HepG2 (cell line): ENCODE measurements at regions not wholly inside any gene's neighbourhood (a gene's known extent, or its start where the extent isn't known, plus 50 kb on each side); places are given as distances from the start of the nearest gene placed in this dataset.

Experiments
- ATAC-seq: fragments of 200-7000 bp; cut with Tn5 transposase; 3 replicates; pipeline ENCODE4 v1.9.1; 2020; ENCODE audit warnings: mild to moderate bottlenecking, moderate library complexity
- BruUV-seq: library from RNA; stranded (reverse); fragments of 400-500 nt; replicated peaks from 2 replicates; lab custom pipeline; 2021; lab: Mats Ljungman, UMichigan
- CTCF ChIA-PET: fragments of 300-600 bp; formaldehyde crosslinking; extraction: SDS; loops from one replicate; lab custom pipeline; 2021; ENCODE audit warnings: low total read pairs, inconsistent platforms, low intra/inter-chr PET ratio; lab: Yijun Ruan, JAX
- POLR2A ChIA-PET: fragments of 350-600 bp; sonication (Branson Sonifier 250); formaldehyde crosslinking; loops from one replicate; lab custom pipeline; 2020; ENCODE audit warnings: antibody characterized with exemption, inconsistent platforms; lab: Yijun Ruan, JAX
- DNase-seq: peaks from one replicate; pipeline ENCODE4 v3.0.0-alpha.2; 2015; ENCODE audit warnings: low spot score
- FAIRE-seq: peaks from 3 replicates; lab custom pipeline; 2011; peaks lifted over from hg19 to GRCh38; lab: Jason Lieb, UNC
- H2AFZ ChIP-seq: one replicate; pipeline ENCODE4 v1.6.1; 2011; ENCODE audit warnings: low read length, inconsistent platforms
- H3K27ac ChIP-seq: fragments of 300-600 bp; 3 replicates; pipeline ENCODE4 v1.8.0; 2011; ENCODE audit warnings: mixed run types, mild to moderate bottlenecking, mixed read lengths, low read length, inconsistent platforms; ENCODE audit not compliant: insufficient read depth; ENCODE audit errors: extremely low read length
- H3K27me3 ChIP-seq, 2 experiments: fragments of 200-600 bp in 1 of 2; 2 replicates in 1 of 2; 3 replicates in 1 of 2; pipeline versions ENCODE4 v1.6.0 to v1.8.0; 2011; ENCODE audit warnings: low read length in 2 of 2, mild to moderate bottlenecking in 2 of 2, moderate library complexity in 2 of 2, inconsistent platforms in 1 of 2; ENCODE audit not compliant: insufficient read depth in 2 of 2, control insufficient read depth in 1 of 2
- H3K36me3 ChIP-seq, 2 experiments: fragments of 200-600 bp in 1 of 2; replicated peaks in 1 of 2; 2 replicates in 1 of 2; 3 replicates in 1 of 2; pipeline versions ENCODE4 v1.5.1 to v1.8.0; 2011; ENCODE audit warnings: low read length in 2 of 2, inconsistent platforms in 1 of 2; ENCODE audit not compliant: insufficient read depth in 2 of 2, control insufficient read depth in 1 of 2
- H3K4me1 ChIP-seq: 2 replicates; pipeline ENCODE4 v1.5.1; 2012; ENCODE audit warnings: low read length, inconsistent platforms; ENCODE audit not compliant: insufficient read depth
- H3K4me2 ChIP-seq: 2 replicates; pipeline ENCODE4 v1.6.0; 2011; ENCODE audit warnings: low read depth, low read length, inconsistent platforms
- H3K4me3 ChIP-seq, 3 experiments: fragments of 200-600 bp in 1 of 3; sonication (generic), shearing (Covaris generic) in 1 of 3; replicated peaks in 1 of 3; 2 replicates each; pipeline ENCODE4 v1.5.1; 2011 to 2016; ENCODE audit warnings: low read length in 3 of 3, inconsistent platforms in 2 of 3, low read depth in 2 of 3, mild to moderate bottlenecking in 2 of 3, control low read depth in 1 of 3, mixed read lengths in 1 of 3; ENCODE audit not compliant: insufficient read depth in 1 of 3
- H3K79me2 ChIP-seq: one replicate; pipeline ENCODE4 v1.6.1; 2011; ENCODE audit warnings: low read length, inconsistent platforms; ENCODE audit not compliant: insufficient read depth
- H3K9ac ChIP-seq: 2 replicates; pipeline ENCODE4 v1.6.0; 2011; ENCODE audit warnings: mild to moderate bottlenecking, low read depth, low read length, inconsistent platforms; ENCODE audit not compliant: insufficient read depth
- H3K9me3 ChIP-seq: 2 replicates; pipeline ENCODE4 v1.5.1; 2012; ENCODE audit warnings: mild to moderate bottlenecking, low read length
- H4K20me1 ChIP-seq: 2 replicates; pipeline ENCODE4 v1.6.0; 2011; ENCODE audit warnings: inconsistent platforms, mild to moderate bottlenecking, low read length, moderate library complexity; ENCODE audit not compliant: insufficient read depth
- GPBP1L1 ChIP-seq: sonication (generic); formaldehyde crosslinking; IDR thresholded peaks from 2 replicates; pipeline ENCODE4 v1.5.0; 2020; ENCODE audit warnings: mild to moderate bottlenecking, missing genetic modification reagents
- HIVEP1 ChIP-seq: sonication (generic); formaldehyde crosslinking; IDR thresholded peaks from 2 replicates; pipeline ENCODE4 v1.4.0; 2020; ENCODE audit warnings: mild to moderate bottlenecking, missing genetic modification reagents
- PHF5A ChIP-seq: IDR thresholded peaks from one replicate; pipeline ENCODE4 v1.6.1; 2018; ENCODE audit warnings: low read depth, missing genetic modification reagents; ENCODE audit not compliant: unreplicated experiment
- TRIM22 ChIP-seq: fragments of 450-650 bp; IDR thresholded peaks from 2 replicates; pipeline ENCODE4 v1.6.1; 2017
- ZNF367 ChIP-seq: sonication (generic); formaldehyde crosslinking; IDR thresholded peaks from 2 replicates; pipeline ENCODE4 v1.4.0; 2020; ENCODE audit warnings: missing genetic modification reagents, borderline replicate concordance
- ZNF567 ChIP-seq: sonication (generic); formaldehyde crosslinking; IDR thresholded peaks from 2 replicates; pipeline ENCODE4 v1.8.1; 2023; ENCODE audit warnings: mild to moderate bottlenecking, missing genetic modification reagents, borderline replicate concordance
- in situ Hi-C: cut with HindIII; loops from 2 replicates; pipeline ENCODE4 v1.10.0; 2017; ENCODE audit warnings: low pct_unique_long_range_greater_than_20kb; ENCODE audit not compliant: extremely low pct_ligation_motif_present
- intact Hi-C: fragments of 100-400 bp; cut with micrococcal nuclease; formaldehyde crosslinking; loops from one replicate; pipeline ENCODE4 v1.10.0; 2022; ENCODE audit not compliant: unreplicated experiment

- no peak for TF ChIP-seq TRIM22
These were observed 839.9 kb downstream of the BCL11A start (continued) for GRCh38 chr2:59713577-59713976.

GRCh38 chr2:59711121-59711520, 842.3 kb downstream of the BCL11A start:
- ChIA-PET POLR2A (no interaction called here), CTCF (no interaction called here)
- H2AFZ ChIP-seq: no peak overlapping the region
- no peak overlapping the region for H3K4me3 ChIP-seq
- H3K4me2 ChIP-seq: no peak overlapping the region
- H3K27me3 ChIP-seq: no peaks in the 10 kb centered on the region
- in situ Hi-C loops (no loop called here), intact Hi-C loops (no loop called here)
- H3K9me3 ChIP-seq: no peaks in the 10 kb centered on the region
- no peaks in the 10 kb centered on the region for H3K36me3 ChIP-seq
- H3K4me1 ChIP-seq: no peaks in the 10 kb centered on the region
- BruUV-seq: no TSS peak
- no peaks in the 10 kb centered on the region for H3K79me2 ChIP-seq
- no peak for ATAC-seq
- FAIRE-seq: no peak
- H4K20me1 ChIP-seq: no peaks in the 10 kb centered on the region
- no peak for DNase-seq
- no peak overlapping the region for H3K9ac ChIP-seq
- no peak overlapping the region for H3K27ac ChIP-seq
- TF ChIP-seq GPBP1L1 (CRISPR knock-in tag) (no peak), PHF5A (CRISPR knock-in tag) (no peak), ZNF367 (CRISPR knock-in tag) (no peak), ZNF567 (no peak), HIVEP1 (CRISPR knock-in tag) (no peak)
